Stimulated activated CD8-positive, alpha-beta memory T cell treated with anti-CD3 and anti-CD28 coated beads, Interleukin-7, amount 100 ng/mL, for 48 hours (primary cell): ENCODE measurements at regions not wholly inside any gene's neighbourhood (a gene's known extent, or its start where the extent isn't known, plus 50 kb on each side); places are given as distances from the start of the nearest gene placed in this dataset.

ENCODE experiments used
- DNase-seq, 2 donors: peaks; one replicate each; pipeline ENCODE4 v3.0.0-alpha.2; 2020; ENCODE audit warnings: low read depth in 1 of 2; ENCODE audit errors: extremely low read depth in 1 of 2

GRCh38 chr4:17068891-17069290 is 170.4 kb upstream of the LDB2 start:
- no peak for DNase-seq

GRCh38 chr4:17068392-17068791 is 169.9 kb upstream of the LDB2 start:
- DNase-seq, result no peak

- DNase-seq, result no peak
These were observed 168.5 kb upstream of the LDB2 start for GRCh38 chr4:17066972-17067371.

- DNase-seq, result no peak
These were observed 167.8 kb upstream of the LDB2 start for GRCh38 chr4:17066236-17066635.

- DNase-seq, result no peak
These were observed 167.4 kb upstream of the LDB2 start for GRCh38 chr4:17065821-17066220.

GRCh38 chr4:17064959-17065358 is 166.5 kb upstream of the LDB2 start:
- DNase-seq, result no peak

- DNase-seq, result no peak
These were observed 165.4 kb upstream of the LDB2 start for GRCh38 chr4:17063888-17064287.

- DNase-seq, result no peak
These were observed 161.8 kb upstream of the LDB2 start for GRCh38 chr4:17060230-17060629.

GRCh38 chr4:17058916-17059741 is 160.7 kb upstream of the LDB2 start:
- DNase-seq, result no peak

GRCh38 chr4:17058536-17058915 is 160.1 kb upstream of the LDB2 start:
- DNase-seq, result no peak

GRCh38 chr4:17057035-17057434 is 158.6 kb upstream of the LDB2 start:
- DNase-seq, result no peak

GRCh38 chr4:17055788-17056187 is 157.3 kb upstream of the LDB2 start:
- no peak for DNase-seq

- no peak for DNase-seq
These were observed 147.4 kb upstream of the LDB2 start for GRCh38 chr4:17045866-17046265.

- DNase-seq, result no peak
These were observed 140.2 kb upstream of the LDB2 start for GRCh38 chr4:17038510-17039176.

- DNase-seq, result no peak
These were observed 135.3 kb upstream of the LDB2 start for GRCh38 chr4:17033768-17034181.

GRCh38 chr4:17033025-17033767 is 134.8 kb upstream of the LDB2 start:
- DNase-seq, result no peak

GRCh38 chr4:17030543-17030942 is 132.1 kb upstream of the LDB2 start:
- no peak for DNase-seq

GRCh38 chr4:17029964-17030363 is 131.5 kb upstream of the LDB2 start:
- no peak for DNase-seq

GRCh38 chr4:17029432-17029831 is 131.0 kb upstream of the LDB2 start:
- no peak for DNase-seq

- no peak for DNase-seq
These were observed 129.1 kb upstream of the LDB2 start for GRCh38 chr4:17027495-17027894.

GRCh38 chr4:17024425-17024824 is 126.0 kb upstream of the LDB2 start:
- DNase-seq, result no peak

- no peak for DNase-seq
These were observed 122.5 kb upstream of the LDB2 start for GRCh38 chr4:17020901-17021300.
